Skin epidermis (tissue), 12 donors: ENCODE measurements at regions not wholly inside any gene's neighbourhood (a gene's known extent, or its start where the extent isn't known, plus 50 kb on each side); places are given as distances from the start of the nearest gene placed in this dataset.

Experiments
- H3K27ac ChIP-seq, 21 experiments: fragments of 200-600 bp; sonication (generic) in 11 of 21; one replicate each; pipeline ENCODE4 v1.5.0; 2020; ENCODE audit warnings: mild to moderate bottlenecking in 3 of 21, inconsistent platforms in 2 of 21, moderate library complexity in 2 of 21
- H3K4me3 ChIP-seq, 7 experiments: fragments of 200-600 bp; sonication (generic) in 2 of 7; one replicate each; pipeline ENCODE4 v1.5.0; 2020; ENCODE audit warnings: inconsistent platforms in 2 of 7, mild to moderate bottlenecking in 2 of 7, moderate library complexity in 1 of 7

DNA sequence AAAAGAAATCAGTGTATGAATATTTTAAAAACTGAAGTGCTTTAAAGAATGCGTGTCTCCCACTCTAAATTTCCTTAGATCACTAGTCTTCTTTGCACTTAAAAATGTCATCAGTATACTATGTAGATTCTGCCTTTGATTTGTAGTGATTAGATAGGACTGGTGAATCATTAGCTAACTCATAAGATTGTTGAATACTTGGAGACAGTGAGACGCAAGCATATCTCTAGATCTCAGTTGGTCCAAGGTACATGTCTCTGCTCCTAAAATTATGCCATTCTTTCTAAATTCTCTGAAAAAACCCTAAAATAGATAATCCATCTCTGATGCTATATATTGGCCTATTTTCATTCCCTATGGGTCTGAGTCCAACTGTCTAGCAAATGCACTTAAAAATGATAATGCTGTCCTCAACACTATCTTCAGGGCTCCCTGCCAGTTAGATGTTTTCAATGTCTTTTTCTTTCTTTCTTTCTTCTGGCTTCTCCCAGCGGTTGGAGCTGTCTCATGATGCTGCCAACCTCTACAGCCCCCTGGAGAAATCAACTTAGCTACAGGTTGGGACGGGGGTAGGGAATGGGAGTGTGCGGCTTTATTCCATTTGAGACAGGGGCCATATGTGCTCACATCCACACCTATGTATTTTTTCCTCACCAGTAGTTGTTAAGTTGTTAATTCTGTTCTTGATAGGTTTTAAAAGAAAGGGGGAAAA lies 301.0 kb downstream of the NDFIP2 start:
- Histone ChIP-seq H3K4me3 (no peak overlapping the region), H3K27ac (no peak overlapping the region)

DNA sequence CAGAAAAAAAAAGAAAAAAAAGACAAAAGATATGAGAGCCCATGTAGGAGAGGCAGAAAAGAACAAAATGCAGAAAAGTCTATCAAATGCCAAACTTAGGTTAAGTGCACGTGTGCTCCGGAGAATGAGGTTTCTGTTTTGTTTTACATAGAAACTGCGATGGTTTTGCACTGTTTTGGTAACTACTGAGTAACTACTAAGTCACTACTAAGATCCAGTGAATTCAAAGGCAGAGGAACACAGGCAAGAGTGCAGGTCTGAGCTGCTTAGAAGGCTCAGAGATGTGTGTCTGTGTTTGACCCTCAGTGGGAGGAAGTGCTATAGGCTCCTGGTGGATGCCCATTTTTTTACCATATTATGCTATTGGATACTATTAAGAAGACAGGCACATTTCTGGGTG lies 299.3 kb downstream of the NDFIP2 start:
- no peak overlapping the region for H3K27ac ChIP-seq
- H3K4me3 ChIP-seq = no peak overlapping the region

DNA sequence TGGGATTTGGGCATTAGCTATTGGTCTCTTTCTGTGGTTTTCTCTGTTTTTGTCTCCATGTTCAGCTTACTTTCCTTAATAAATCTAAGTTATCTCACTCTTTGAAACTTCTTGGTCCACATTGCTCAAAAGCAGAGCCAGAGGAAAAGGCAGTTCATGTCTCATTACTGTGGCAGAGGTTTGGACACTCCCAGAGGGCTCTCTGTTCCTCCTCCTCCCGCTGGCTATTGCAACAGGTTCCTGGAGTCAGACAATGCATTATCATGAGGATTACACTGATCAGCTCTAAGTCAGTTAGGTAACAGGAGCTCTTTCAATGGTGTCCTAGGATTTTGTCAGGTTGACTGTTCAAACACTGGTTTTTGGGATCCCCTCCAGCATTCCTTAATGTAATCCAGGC lies 298.8 kb downstream of the NDFIP2 start:
- Histone ChIP-seq H3K27ac (no peak overlapping the region), H3K4me3 (no peak overlapping the region)

DNA sequence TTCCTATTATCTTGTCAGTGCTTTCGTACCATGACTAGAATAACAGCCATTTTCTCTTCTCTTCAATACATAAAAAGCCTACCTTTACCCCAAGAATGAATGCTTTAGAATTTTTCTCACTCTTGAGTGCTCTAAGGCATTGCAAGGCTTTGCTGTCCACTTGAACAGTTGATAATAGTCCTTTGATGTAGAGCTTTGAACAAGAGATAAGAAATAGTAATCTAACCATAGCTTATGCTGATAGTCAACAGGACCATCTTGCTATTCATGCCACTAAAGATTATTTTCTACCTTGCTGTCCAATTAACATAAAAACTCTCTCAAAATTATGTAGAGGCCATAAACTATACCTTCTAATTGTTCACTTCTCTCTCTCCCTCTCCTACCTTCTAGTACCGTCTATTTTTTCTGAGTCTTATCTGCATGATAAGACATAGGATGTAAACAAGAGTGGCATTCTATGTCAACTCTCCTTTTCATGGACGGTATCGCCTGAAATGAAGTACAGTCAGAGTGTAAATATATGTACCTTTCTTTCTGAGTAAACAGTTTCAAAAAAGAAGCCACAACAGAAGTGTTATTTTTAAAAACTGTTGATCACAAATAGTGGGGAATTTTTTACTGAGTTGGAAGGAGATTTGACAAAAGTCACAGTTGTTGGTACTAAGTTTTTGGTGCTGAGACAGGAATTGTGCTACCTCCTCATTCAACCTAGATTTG lies 297.9 kb downstream of the NDFIP2 start:
- H3K27ac ChIP-seq = no peak overlapping the region

DNA sequence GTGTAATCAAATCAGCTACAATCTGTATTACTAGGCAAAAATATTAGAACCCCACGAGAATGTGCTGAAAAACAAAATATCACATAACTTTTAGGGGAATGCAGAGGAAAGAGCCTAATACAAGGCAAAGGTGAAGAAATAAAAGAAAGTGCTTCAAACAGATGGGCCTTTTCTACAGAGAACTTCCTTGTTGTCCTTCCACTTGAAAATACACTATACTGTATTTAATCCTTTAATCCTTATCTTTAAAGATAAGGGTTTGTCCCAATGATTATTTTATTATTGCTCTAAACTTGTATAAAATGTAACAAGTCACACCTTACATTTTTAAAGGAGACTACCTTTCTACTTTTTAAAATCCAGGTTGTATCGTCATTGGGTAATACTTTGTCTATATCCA lies 296.5 kb downstream of the NDFIP2 start:
- H3K4me3 ChIP-seq = no peak overlapping the region
- no peak overlapping the region for H3K27ac ChIP-seq

More for the DNA sequence above, 297.9 kb downstream of the NDFIP2 start:
- no peak overlapping the region for H3K4me3 ChIP-seq

DNA sequence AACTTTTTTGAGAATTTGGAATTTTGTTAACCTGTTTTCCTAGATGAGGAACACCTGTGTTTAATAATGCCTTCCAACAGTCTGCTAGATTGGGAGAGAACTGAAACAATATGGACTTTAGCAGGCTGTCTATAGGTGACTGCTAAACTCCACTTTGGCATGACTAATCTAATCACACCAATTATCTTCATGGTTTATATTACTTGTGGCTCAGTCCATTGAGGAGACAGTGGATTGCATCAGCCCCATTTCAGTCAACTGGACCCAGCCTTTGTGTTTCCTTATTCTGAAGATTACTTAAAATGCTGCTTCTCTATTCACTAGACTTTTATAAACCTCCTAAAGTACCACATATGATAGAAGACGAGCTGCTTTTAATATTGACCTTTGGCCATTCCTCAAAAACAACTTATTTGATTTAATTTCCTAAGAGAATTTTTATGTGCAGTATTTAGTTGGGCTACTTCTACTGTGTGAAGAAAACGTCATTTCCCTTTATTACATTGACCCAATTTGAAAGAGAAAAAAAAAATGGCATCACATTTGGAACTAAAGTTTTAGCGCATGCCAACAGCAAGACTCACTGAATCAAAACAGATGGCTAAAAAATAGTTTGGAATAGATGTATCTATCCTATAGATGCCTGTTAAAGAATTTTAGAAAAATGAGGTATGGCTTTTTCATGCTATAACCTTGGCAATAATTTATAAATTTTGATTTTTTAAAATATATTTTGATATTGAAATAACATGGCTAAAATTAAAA lies 295.8 kb downstream of the NDFIP2 start:
- no peak overlapping the region for H3K27ac ChIP-seq
- H3K4me3 ChIP-seq = no peak overlapping the region

DNA sequence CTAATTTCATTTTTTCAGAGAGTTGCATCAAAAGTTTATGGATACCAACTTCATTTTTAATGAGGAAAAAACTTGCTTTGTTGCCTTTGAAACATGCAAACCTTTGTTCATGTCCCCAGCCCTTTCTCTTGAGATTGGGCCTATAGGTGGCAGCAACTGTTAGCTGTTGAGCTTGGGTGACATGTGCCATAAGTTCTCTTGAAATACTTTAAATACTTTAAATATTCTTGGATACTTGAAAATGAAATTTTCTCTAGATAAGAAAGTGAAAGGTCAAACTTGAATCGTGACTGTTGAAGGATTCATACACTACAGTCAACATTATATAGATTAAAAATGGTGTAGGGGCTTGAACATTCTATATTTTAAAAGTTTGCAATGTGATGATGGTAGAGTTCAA lies 294.9 kb downstream of the NDFIP2 start:
- Histone ChIP-seq H3K4me3 (no peak overlapping the region), H3K27ac (no peak overlapping the region)

DNA sequence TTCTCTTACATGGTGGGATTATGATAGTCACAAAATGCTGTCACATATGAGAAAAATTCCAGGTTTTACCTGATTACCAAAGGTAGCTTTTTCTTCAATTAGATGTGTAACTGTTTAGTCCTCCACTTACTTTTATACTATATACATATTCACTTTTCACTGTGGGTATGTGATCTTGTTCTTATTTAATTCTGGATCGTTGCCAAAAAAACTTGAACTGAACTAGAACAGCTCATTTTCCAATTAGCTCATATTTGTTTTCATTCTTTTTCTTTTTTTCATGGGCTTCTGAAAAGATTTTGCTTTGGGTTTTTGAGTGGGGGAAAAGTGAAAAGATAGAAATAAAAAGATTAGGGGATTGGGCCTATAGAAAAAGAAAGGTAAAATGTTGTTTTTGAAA lies 291.9 kb downstream of the NDFIP2 start:
- H3K27ac ChIP-seq = no peak overlapping the region
- no peak overlapping the region for H3K4me3 ChIP-seq

DNA sequence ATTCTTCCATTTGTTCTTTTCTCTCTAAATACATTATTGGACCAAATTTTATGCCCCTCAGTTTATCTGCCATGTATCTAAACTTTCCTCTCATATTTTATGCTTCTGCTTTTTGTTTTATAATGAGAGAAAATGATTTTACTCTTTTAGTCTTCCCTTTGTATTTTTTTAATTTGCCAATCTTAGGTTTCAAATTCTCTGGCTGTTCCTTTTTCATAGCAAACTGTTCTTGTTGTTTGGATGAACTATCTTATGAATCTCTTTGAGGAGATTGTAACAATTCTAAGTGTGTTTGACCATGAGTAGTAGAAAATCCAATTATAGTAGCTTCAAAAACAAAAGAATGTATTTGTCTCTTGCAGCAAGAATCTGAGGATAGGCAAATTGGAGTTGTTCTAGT lies 290.5 kb downstream of the NDFIP2 start:
- Histone ChIP-seq H3K4me3 (no peak overlapping the region), H3K27ac (no peak overlapping the region)

DNA sequence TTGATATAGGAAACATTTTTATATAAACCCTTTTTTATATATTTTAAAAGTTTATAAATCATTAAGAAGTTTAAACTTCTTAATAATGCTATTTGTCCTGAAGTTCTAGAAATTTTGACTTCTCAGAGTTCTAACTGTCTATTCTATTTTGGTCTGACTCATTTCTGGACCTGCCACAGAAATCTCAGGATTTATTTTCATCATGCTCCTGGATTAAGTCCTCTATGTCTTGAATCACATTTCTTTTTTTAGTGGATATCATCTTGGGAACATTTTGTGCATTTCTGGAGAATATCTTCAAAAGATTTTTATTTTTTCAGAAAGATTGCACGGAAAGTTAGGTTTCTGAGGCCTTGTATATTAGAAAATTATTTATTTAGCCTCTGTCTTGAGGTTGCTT lies 289.1 kb downstream of the NDFIP2 start:
- H3K4me3 ChIP-seq = no peak overlapping the region
- no peak overlapping the region for H3K27ac ChIP-seq

DNA sequence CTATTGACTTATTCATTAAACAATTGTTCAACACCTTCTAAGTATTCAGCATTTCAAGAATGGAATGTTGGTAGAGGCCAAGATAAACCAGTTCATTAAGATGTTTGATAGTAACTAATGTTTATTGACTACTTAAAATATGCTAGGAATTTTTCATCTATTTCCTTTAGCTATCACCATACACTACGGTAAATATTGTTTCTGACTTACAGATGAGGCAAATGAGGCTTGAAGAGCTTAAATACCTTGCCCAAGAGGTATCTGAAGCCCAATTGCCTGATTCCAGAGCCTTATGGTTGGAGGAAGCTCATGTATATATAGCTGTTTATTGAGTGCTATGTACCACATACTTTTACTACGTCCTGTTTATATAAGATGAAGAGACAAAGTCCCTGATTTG lies 286.2 kb downstream of the NDFIP2 start:
- no peak overlapping the region for H3K4me3 ChIP-seq
- H3K27ac ChIP-seq = no peak overlapping the region

DNA sequence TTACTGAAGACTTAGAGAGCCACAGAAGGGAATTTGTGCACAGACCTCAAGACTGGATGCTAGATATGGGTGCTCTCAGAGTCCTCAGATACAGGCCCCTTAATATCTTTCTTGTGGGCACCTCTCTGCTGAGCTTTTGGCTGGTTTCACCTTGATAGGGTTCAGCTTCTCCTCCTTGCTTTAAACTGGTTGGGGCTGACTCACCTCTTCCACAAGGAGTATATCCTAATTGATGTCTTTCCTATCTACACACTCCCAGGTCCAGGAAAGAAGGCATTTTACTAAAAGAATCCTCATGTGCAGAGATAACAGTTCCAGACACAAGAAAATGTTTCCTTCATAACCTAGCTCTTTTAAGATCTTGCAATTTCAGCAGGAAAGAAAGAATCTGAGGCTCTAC lies 284.4 kb downstream of the NDFIP2 start:
- H3K4me3 ChIP-seq = no peak overlapping the region
- H3K27ac ChIP-seq = no peak overlapping the region

DNA sequence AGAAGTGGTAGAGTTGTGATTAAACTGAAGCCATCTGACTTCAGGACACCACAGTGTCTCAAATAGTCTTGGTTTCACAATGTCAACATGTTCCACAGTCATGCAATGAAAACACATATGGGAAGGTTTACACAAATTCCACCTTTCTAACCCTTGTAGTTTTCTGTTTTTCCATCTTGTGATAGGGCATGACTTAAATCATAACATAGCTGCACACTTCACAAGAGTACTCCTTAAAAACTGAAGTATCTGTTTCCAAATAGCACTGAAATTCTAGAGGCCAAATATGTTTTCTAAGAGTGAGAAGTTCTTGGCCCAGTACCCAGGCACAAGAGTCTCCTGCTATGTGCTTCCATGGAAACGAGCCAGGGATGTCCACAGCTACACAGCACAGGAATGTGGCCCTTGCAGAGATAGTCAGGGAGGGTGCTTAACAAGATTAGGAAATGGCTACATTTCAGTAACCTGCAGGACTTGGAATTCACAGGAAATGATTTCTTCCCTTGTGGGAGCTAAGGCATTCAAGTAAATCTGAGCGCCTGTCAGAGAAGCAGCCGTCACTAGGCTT lies 269.1 kb downstream of the NDFIP2 start:
- Histone ChIP-seq H3K4me3 (no peak overlapping the region), H3K27ac (no peak overlapping the region)

DNA sequence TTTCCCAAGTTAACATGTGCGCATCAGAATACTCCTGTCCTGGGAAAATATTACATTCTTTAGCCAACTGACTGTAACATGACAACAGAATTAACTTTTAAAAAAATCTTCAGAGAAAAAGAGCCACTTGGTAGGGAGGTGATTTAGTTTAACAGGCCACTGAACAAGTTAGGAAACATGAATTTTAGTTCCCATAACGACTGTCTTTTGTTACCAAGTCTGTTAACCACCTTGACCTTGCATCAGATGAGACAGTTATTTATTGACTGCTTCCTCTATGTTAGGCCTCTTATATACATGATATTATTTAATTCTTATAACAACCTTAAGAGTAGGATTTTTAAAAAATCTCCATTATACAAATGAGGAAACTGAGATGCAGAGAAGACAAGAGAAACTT lies 268.6 kb downstream of the NDFIP2 start:
- Histone ChIP-seq H3K4me3 (no peak overlapping the region), H3K27ac (no peak overlapping the region)

DNA sequence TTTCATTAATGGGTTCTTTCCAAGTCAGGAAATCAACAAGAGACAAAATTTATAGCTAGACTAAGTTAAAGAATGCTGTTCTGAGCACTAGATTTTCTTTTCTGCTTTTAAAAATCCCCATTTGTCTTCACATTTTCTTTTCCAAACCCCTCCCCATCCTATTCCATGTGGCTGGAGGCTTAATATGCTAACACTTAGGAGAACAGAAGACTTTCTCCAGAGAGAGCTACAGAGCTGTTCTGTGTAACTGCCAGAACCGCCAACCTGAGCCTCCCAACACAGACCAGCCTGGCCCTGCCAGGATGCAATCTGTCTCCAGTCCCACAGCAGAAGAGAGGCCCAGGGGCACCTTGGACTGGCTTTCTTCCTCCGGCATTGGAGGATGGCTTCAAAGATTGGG lies 264.1 kb downstream of the NDFIP2 start:
- Histone ChIP-seq H3K4me3 (no peak overlapping the region), H3K27ac (peak overlapping the region in 1 of 21 experiments; percentile 6)

DNA sequence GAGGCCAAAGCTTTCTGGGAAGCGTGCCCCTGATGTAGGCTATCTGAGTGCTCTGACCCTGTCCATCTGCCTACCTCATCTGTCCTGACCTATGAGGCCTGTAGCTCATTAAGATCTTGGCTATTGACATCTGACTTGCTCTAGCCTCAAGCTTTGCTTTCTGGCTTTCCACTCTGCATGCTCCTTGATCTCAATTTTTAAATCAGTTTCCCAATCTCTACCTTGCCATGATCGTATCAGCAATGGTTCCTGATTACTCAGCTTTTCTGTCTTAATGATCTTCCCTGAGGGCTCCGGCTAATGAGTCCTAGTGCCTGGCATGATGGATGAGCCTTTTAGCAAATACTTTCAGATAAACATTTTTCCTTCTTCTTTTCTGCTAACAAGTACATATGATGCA lies 262.0 kb downstream of the NDFIP2 start:
- Histone ChIP-seq H3K27ac (no peak overlapping the region), H3K4me3 (no peak overlapping the region)

DNA sequence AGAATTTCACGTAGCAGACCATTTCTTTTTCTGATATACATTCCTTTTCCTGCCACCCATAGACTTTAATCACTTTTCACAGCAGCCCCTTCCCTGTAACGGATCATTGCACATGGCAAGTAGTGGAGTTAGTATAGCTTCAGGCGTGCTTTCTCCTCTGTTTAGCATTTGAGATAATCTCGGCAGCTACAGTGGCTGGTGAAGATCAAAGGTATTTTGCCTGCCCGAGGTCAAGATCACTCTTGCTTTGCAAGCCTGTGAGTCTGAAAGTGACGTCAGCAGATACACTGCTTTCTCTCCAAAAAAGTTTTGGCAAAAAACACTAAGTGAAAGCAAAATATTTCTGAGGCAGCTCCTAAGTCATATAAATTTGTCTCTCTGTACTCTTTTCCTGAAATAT lies 260.0 kb downstream of the NDFIP2 start:
- H3K27ac ChIP-seq = no peak overlapping the region
- no peak overlapping the region for H3K4me3 ChIP-seq

DNA sequence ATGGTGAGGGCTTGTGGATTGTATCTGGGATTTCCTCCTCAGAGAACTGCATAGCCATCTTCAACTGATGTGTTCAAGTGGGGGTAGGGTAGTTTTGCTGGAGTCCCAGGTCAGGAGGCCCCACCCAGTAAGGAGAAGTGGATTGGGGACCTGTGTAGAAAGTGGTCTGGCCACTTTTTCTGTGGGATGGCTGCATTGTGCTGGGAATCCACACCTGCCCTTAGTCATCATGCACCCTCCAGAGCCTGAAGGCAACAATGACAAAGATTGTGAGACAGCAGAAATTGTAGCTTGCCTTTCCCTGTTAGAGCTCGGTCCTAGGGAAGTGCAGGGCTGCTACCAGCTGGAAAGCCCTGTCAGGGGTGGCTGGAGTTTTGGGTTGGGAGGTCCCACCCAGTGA lies 255.4 kb downstream of the NDFIP2 start:
- no peak overlapping the region for H3K27ac ChIP-seq
- H3K4me3 ChIP-seq = no peak overlapping the region

DNA sequence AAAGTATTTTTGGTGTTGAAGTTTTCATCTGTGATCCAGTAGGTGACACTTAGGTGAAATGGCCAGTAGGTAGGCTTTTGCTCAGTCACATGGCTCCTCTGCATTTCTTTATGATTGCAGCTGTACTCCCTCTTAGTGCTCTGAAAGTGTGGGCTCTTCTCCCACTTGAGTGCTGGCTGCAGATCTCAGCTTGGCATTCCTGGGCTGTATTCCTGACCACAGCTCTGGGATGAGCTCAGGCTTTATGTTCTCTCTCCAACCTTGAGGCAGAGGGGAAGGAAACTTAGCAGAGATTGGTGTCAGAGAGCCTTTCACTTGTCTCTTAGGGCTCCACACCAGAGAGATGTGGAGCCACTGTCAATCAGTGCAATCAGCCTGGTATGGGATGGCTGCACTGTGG lies 254.3 kb downstream of the NDFIP2 start:
- H3K27ac ChIP-seq = no peak overlapping the region

DNA sequence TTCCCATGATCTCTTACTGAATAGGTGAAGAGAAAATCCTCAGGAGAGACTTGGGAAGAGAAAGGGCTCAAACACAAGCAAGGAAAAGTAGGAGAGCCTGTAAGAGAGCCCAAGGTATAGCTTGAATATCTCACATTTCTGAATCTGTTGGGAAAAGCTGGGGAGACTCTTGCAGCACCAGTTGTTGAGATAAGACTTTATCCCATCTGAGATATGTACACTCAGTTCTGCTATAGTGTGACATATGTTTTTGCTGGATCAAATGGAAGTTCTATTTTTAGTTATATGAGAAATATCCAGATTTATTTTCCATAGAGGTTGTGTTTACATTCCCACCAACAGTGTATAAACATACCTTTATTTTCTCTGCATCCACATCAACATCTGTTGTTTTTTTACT lies 246.1 kb downstream of the NDFIP2 start:
- Histone ChIP-seq H3K27ac (no peak overlapping the region), H3K4me3 (no peak overlapping the region)

More for the DNA sequence above, 254.3 kb downstream of the NDFIP2 start:
- no peak overlapping the region for H3K4me3 ChIP-seq

DNA sequence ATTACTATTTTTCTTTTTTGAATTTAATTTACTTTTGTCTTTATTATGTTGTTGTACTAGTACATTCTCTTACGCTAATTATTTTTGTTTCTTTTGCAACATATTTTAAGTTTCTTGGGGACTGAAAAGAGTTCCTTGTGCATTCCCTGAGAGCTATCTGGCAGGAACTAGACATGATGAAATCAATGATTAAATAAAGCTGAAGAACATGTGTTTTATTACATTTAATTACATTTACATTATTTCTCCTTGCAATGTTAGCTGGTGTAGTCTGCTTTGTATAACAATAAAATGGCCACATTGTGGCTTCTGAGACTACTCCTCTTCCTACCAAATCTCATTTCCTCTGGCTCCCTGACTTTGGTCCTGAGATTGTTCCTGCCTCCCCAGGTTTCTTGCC lies 244.9 kb downstream of the NDFIP2 start:
- no peak overlapping the region for H3K27ac ChIP-seq

More for the DNA sequence above, 244.9 kb downstream of the NDFIP2 start:
- H3K4me3 ChIP-seq = no peak overlapping the region
